C4-2B (cell line): ENCODE measurements at regions not wholly inside any gene's neighbourhood (a gene's known extent, or its start where the extent isn't known, plus 50 kb on each side); places are given as distances from the start of the nearest gene placed in this dataset.
"Not testable (repeated sequence)": the region's sequence is repeated elsewhere in the genome, so short reads cannot be mapped to it uniquely, and the experiment has no call there.

Source experiments
- H3K27ac ChIP-seq: fragments of 450-650 bp; 2 replicates; pipeline ENCODE4 v1.5.1; 2017
- CTCF ChIP-seq: fragments of 450-650 bp; conservative IDR thresholded peaks from 2 replicates; pipeline ENCODE4 v1.5.1; 2017; ENCODE audit warnings: mild to moderate bottlenecking
- ZFX ChIP-seq: fragments of 450-650 bp; IDR thresholded peaks from 2 replicates; pipeline ENCODE4 v1.6.1; 2017

DNA sequence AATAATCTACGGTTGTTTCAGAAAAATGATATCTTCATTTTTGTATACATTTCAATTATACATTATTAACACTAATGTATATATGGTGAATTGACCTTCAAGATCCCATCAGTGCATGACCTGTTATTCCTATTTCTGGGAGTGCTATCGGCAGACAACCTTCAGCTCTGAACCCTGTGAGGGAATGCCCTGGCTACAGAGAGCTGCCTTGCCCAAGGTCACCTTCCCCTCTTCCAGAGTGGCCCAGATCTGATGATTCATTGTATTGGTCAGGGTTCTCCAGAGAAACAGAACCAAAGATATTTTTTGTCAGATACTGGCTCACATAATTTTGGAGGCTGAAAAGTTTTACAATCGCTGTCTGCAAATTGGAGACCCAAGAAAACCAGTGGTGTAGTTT, 235.5 kb downstream of the ZNF92 start:
- TF ChIP-seq CTCF: no peak
- TF ChIP-seq ZFX: no peak
- no peak overlapping the region for H3K27ac ChIP-seq

DNA sequence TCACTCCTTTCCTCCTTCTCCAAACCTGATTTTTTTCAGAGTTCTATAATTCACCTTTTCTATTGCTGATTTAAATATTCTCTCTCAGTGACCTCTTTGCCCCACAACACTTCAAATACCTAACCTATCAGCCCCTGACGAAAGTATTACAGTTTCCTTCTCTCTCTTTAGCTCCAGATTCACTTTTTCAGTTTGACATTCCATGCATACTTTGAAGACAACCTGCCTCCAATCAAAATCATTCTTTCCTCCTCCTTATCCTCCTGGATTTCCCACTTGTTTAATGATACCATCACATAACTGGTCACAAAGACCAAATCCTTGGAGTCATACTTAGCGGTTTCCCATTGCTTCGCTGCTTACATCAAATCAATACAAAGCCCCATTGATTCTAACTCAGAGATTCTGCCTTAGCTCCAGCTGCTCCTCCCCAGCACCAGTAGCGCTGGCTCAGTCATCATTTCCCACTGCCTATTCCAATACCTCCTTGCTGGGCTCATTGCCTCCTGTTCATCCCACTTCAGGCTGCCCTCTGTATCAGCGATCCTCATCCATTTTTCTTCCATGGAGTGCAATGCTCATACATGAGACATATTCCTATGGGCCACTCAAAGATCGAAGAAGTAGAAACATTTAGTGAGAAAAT, 240.1 kb downstream of the ZNF92 start:
- H3K27ac ChIP-seq: not testable (repeated sequence)

DNA sequence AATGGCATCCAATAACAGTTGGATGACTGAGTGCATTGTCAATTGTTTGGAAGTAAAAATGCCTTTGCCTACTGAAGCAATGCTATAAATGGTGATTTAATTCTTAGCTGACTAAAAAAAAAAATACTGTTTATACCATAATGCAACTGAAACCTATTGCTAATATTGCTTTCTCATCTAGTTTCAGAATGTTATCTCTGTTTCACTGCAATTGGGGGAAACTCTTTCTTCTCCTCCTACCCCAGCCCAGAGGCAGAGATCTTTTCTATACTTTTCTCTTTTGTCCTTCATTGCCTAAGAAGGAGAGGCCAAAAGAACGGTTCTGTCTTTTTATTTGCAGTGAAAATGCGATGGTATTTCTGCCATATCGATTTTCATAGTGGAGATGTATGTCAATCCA, 242.5 kb downstream of the ZNF92 start:
- not testable (repeated sequence) for H3K27ac ChIP-seq

DNA sequence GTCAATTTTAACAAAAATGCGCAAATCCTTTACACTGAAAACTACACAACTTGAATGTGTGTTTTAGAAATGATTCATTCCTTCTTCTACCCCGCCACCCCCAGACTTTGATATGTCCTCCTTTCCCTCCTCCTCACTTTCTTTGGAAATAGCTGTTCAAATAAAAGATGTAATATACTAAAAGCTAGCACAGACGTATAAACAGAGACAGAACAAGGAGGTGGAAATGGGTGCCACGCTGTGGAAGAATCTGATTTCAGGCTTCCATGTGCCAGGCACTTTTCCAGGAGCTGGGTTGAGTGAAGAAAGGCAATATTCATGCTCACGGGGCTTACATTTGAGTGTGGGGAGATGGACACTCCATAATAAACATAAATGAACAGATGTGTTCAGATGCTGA, 246.6 kb downstream of the ZNF92 start:
- H3K27ac ChIP-seq: not testable (repeated sequence)

- peak; percentile 71 for TF ChIP-seq CTCF
- not testable (repeated sequence) for H3K27ac ChIP-seq
These were observed 248.0 kb downstream of the ZNF92 start for GRCh38 chr7:65621580-65622201.

DNA sequence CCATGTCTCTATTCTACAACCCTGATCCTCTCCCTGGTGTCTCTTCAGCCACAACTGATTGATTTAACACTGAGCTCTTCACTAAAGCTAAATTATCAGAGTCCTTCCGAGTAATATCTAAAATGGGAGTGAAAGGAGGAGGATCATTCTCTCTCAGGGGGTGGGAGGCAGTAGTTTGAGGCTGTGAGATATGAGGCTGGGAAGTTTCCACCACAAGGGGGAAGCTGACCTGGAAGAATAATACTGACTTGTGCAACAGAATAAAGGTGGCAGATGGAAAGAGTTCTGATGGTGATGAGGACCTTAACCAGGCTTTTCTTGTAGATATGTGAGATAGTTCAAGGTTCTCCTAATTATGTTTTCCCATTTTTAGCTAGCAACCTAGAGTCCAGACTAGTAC, 241.6 kb upstream of the VKORC1L1 start:
- H3K27ac ChIP-seq: not testable (repeated sequence)

GRCh38 chr7:65633587-65634404, 239.1 kb upstream of the VKORC1L1 start:
- not testable (repeated sequence) for H3K27ac ChIP-seq

DNA sequence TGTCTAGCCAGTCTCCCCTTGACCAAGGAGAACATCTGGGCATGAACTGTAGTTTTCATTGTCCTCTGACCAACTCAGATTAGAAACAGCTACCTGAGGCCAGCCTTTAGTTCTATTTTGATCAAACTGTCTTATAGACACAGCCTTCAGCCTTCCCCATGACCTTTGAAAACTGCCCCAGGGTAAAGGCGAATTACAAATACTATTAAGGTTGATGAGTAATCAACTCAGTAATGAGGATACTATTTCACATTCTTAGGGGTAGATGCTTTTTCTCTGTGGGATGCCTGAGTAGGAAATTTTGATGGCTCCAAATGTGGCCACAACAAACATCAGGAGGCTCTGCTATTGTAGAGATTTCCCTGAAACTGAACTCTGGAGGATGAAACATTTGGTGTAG, 234.0 kb upstream of the VKORC1L1 start:
- H3K27ac ChIP-seq: not testable (repeated sequence)

DNA sequence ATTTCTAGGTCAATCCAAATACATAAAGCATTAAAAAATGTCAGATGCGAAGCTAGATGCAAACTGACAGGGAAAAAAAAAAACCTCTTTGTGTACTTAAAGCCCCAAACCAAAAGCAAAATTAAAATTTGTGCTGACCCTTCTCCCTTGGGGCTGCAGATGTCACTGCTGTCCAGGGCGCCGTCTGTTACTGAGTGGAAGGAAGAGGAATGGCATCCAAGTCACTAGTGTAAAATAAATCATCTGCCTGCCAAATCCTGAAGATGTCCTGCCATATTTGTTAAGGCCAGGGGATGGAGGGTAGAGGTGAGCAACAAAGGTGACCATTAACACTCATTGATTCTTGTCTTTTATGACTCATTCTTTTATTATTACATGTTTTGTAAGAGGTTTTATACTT, 233.2 kb upstream of the VKORC1L1 start:
- H3K27ac ChIP-seq: not testable (repeated sequence)

- H3K27ac ChIP-seq: not testable (repeated sequence)
These were observed 229.4 kb upstream of the VKORC1L1 start for GRCh38 chr7:65643498-65643897.

GRCh38 chr7:65647153-65647964, 225.5 kb upstream of the VKORC1L1 start:
- not testable (repeated sequence) for H3K27ac ChIP-seq

DNA sequence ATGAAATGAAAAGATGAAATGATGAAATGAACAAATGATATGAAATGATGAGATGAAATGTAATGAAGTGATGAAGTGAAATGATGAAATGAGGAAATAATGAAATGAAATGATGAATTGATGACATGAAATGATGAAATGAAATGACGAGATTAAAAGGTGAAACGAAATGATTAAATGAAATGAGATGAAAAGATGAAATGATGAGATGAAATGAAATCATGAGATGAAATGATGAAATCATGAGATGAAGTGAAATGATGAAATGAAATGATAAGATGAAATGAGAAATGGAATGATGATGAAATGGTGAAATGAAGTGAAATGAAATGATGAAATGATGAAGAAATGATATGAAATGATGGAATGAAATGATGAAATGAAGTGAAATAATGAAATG, 221.7 kb upstream of the VKORC1L1 start:
- H3K27ac ChIP-seq: not testable (repeated sequence)

GRCh38 chr7:65651826-65652592, 220.9 kb upstream of the VKORC1L1 start:
- H3K27ac ChIP-seq: not testable (repeated sequence)

DNA sequence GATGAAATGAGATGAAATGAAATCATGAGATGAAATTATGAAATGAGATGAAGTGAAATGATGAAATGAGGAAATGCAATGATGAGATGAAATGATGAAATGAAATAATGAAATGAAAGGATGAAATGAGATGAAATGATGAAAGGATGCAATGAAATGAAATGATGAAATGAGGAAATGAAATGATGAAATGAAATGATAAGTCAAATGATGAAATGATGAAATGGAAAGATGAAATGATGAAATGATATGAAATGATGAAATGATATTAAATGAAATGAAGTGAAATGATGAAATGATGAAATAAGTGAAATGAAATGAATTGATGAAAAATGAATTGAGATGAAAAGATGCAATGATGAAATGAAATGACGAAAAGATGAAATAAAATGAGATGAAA, 220.2 kb upstream of the VKORC1L1 start:
- H3K27ac ChIP-seq: not testable (repeated sequence)

DNA sequence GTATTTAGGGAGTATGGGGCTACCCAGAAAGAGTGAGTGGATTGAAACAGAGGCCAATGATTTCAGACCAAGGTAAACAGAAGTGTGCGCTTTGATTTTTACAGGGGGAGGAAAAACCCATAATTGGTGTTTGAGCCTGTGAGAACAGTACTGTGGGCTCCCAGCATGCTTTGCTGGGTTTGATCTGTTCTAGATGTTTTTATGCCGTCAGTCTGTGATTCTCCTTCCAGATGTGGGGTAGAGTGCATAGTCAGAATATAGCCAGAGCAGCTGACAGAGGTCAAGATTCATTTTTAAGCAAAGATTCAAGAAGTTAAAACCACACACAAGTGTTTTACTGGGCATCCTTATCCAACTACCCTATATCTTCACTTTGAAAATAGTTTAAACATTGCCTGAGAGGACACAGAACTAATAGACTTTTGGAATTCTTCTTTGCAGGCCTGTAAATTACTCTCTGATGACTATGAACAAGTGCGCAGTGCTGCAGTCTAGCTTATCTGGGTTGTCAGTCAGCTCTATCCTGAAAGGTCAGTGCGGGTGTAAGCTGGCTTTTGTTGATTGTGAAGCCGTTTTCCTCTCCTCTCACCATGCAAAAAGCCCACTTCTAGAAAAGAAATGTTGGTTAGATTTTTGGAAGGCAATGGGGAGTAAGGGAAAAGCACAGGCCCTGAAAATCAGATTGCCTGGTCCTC, 216.2 kb upstream of the VKORC1L1 start:
- not testable (repeated sequence) for H3K27ac ChIP-seq

DNA sequence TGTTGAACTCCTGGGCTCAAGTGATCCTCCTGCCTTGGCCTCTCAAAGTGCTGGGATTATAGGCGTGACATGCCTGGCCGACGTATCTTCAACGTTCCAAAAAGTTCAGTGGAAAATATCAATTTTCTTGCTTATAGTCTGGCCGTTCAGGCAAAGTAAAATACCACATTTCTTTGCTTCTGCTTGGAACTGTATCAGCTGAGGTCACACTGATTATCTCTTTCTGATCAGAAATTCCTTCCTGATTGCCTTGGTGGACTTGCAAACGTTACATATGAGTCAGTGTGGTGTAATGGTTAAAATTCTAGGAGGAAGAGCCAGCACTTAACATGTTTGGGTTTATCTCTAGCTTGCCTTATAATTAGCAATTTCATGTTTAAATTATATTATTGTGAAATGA, 189.5 kb upstream of the VKORC1L1 start:
- H3K27ac ChIP-seq: not testable (repeated sequence)

DNA sequence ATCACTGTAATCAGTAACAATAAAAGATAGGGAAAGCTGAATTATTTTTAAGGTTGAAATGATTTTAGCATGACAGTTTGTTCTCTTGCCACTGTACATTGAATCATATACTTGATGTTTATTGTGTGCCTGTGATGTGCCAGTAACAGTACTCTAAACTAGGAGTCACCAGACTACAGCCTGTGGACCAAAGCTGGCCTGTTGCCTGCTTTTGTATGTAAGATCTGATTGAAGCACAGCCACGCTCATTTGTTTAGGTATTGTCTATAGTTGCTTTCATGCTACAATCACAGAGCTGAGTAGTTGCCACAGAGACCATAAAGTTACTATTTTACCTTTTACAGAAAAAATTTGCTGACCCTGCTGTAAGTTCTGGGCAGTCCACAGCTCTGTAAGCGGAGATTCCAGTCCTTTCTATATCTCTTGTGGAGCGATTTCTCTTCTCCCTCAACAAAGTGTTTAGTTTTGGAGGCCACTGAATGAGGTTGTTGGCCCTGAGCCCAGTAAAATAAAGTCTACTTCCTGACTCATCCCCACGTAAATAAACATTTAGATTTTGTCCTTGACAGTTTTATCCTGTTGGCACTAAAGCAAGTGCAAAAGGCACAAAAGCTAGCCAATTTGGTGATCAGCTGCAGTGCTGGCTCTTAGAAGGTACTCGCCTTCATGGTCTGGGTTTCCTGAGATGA, 173.7 kb upstream of the VKORC1L1 start:
- H3K27ac ChIP-seq: peak overlapping the region; percentile 55; the same call in 1 of the 2 replicates
